ENCODE measurements at regions not wholly inside any gene's neighbourhood (a gene's known extent, or its start where the extent isn't known, plus 50 kb on each side); places are given as distances from the start of the nearest gene placed in this dataset.

DNA sequence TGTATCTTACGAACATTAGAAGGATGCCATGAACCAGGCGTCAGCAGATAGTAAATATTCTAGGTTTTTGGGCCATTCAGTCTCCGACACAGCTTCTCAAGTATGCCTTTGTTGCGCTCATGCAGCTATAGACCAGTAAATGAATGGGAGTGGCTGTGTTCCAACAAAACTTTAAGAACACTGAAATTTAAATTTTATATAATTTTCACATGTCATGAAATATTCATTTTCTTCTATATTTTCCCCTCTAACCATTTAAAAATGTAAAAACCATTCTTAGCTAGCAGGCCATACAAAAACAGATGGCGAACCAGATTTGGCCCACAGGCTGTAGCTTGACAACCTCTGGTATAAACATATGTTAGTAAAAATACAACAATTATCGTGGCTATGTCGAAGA lies 151.8 kb upstream of the KIT start:
- Histone ChIP-seq H3K27me3 (no peaks in the 10 kb centered on the region), H3K36me3 (no peaks in the 10 kb centered on the region), H3K4me1 (no peaks in the 10 kb centered on the region), H3K27ac (no peak overlapping the region), H3K4me3 (no peak overlapping the region), H3K9me3 (no peaks in the 10 kb centered on the region)
- intact Hi-C loops (cut with DNase I; ENCODE audit: low total_unique reads), result no loop called here
- TF ChIP-seq, protein P1, sequence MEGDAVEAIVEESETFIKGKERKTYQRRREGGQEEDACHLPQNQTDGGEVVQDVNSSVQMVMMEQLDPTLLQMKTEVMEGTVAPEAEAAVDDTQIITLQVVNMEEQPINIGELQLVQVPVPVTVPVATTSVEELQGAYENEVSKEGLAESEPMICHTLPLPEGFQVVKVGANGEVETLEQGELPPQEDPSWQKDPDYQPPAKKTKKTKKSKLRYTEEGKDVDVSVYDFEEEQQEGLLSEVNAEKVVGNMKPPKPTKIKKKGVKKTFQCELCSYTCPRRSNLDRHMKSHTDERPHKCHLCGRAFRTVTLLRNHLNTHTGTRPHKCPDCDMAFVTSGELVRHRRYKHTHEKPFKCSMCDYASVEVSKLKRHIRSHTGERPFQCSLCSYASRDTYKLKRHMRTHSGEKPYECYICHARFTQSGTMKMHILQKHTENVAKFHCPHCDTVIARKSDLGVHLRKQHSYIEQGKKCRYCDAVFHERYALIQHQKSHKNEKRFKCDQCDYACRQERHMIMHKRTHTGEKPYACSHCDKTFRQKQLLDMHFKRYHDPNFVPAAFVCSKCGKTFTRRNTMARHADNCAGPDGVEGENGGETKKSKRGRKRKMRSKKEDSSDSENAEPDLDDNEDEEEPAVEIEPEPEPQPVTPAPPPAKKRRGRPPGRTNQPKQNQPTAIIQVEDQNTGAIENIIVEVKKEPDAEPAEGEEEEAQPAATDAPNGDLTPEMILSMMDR (IDR thresholded peaks at IDR 0.05), result no peak
- no peak for TF ChIP-seq POLR2A (IDR thresholded peaks at IDR 0.05)
- no peak for DNase-seq

DNA sequence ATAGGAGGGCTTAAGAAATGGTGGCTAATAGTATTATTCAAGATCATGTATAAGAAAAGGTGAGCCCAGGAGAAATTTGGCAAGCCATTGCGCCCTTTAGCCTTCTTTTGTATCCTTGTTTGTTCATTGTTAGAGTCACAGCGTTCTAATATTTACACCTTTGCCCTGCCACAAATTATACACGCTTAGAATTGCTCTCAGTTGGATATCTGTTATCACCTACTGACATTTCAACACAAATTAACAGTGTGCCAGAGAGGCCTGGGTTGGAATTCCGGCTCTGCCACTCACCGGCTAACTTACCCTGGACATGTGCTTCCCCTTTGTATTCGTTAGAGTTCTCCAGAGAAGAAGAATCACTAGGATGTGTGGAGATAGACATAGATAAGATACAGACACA lies 148.7 kb upstream of the KIT start:
- Histone ChIP-seq H3K4me3 (no peak overlapping the region), H3K9me3 (no peaks in the 10 kb centered on the region), H3K4me1 (no peaks in the 10 kb centered on the region), H3K36me3 (no peaks in the 10 kb centered on the region), H3K27me3 (no peaks in the 10 kb centered on the region), H3K27ac (no peak overlapping the region)
- DNase-seq, result no peak
- intact Hi-C loops (cut with DNase I; ENCODE audit: low total_unique reads), result no loop called here
- TF ChIP-seq POLR2A (IDR thresholded peaks at IDR 0.05), result no peak
- TF ChIP-seq, protein P1 (IDR thresholded peaks at IDR 0.05), result no peak

DNA sequence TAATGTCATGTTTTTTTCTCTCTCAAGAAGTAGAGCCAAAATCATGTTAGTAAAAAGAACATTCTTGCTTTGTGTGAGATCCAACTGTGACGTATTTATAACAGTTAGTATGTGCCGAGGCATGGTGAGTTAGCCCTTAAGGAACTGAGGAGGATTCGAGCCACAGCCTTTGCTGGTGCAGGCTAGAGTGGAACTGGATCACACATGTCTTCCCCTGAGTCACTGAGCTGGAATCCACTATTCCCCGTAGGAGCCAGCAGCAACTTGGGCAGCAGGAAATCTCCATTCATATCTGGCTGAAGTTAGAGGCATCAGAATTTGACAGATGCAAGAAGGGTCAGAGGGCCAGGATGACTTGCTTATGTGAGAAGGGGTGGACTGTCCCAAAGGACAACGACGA lies 144.6 kb upstream of the KIT start:
- no peak overlapping the region for H3K4me3 ChIP-seq
- TF ChIP-seq POLR2A (IDR thresholded peaks at IDR 0.05), result no peak
- TF ChIP-seq, protein P1 (IDR thresholded peaks at IDR 0.05), result no peak

DNA sequence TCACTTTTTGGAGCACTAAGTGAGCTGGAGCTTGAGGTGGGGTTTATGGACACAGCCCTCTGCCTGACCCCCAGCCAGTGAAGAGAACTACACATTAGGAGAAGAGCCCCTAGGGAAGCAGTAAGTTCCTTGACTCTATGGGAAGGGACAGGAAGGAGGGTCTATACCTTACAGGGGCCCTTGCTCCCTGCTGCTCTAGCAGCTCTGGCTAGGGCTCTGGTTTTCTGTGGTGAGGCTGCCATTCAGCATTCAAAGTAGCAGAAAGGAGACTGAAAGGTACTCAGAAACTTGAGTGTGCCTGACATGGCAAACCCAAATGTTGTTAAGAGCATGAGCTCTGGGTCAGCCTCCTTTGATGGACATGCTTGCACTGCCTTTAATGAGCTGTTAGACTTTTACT lies 144.0 kb upstream of the KIT start:
- intact Hi-C loops (cut with DNase I; ENCODE audit: low total_unique reads), result no loop called here
- Histone ChIP-seq H3K4me1 (no peaks in the 10 kb centered on the region), H3K4me3 (no peak overlapping the region), H3K27me3 (no peaks in the 10 kb centered on the region), H3K36me3 (no peaks in the 10 kb centered on the region), H3K9me3 (no peaks in the 10 kb centered on the region), H3K27ac (no peak overlapping the region)
- TF ChIP-seq POLR2A (IDR thresholded peaks at IDR 0.05), result no peak
- TF ChIP-seq, protein P1 (IDR thresholded peaks at IDR 0.05), result no peak
- DNase-seq, result no peak

More for the DNA sequence above, 144.6 kb upstream of the KIT start:
- intact Hi-C loops (cut with DNase I; ENCODE audit: low total_unique reads), result no loop called here
- H3K9me3 ChIP-seq, result no peaks in the 10 kb centered on the region
- H3K27me3 ChIP-seq, result no peaks in the 10 kb centered on the region
- H3K27ac ChIP-seq, result no peak overlapping the region
- no peak for DNase-seq
- H3K36me3 ChIP-seq, result no peaks in the 10 kb centered on the region
- no peaks in the 10 kb centered on the region for H3K4me1 ChIP-seq

DNA sequence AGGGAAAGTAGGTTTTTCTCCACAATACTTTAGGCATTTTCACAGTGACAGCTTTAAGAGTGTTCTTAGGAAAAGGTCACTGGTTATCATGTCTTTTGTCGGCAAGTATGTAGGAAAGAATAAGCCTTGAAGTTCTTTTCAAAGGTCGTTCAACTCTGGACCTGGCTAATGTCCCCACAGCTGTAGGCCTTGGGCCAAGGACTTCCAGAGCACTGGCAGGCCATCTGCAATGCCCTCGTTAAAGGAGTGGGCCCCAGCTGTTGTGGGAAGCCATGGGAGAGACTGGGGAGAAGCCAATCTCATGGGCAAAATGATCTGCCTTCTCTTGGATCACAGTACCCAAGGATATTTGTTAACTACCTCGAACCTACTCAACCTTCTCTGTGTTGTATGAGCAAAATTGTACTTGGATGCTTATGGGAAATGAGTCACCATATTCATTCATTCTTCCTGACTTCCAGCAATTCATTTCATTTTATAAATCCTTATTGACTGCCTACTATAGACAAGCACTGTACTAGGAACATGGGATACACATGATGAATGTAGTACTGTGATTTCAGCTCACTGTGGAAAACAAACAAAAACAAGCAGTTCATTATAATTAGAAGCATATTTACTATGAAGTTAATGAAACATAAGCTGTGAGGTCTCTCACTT lies 141.1 kb upstream of the KIT start:
- TF ChIP-seq POLR2A (IDR thresholded peaks at IDR 0.05), result no peak
- TF ChIP-seq, protein P1 (IDR thresholded peaks at IDR 0.05), result no peak
- Histone ChIP-seq H3K36me3 (no peaks in the 10 kb centered on the region), H3K4me1 (no peaks in the 10 kb centered on the region), H3K27ac (no peak overlapping the region), H3K27me3 (no peaks in the 10 kb centered on the region), H3K9me3 (no peaks in the 10 kb centered on the region), H3K4me3 (no peak overlapping the region)
- intact Hi-C loops (cut with DNase I; ENCODE audit: low total_unique reads), result no loop called here
- DNase-seq, result no peak
